ENCODE measurements at regions not wholly inside any gene's neighbourhood (a gene's known extent, or its start where the extent isn't known, plus 50 kb on each side); places are given as distances from the start of the nearest gene placed in this dataset.

DNA sequence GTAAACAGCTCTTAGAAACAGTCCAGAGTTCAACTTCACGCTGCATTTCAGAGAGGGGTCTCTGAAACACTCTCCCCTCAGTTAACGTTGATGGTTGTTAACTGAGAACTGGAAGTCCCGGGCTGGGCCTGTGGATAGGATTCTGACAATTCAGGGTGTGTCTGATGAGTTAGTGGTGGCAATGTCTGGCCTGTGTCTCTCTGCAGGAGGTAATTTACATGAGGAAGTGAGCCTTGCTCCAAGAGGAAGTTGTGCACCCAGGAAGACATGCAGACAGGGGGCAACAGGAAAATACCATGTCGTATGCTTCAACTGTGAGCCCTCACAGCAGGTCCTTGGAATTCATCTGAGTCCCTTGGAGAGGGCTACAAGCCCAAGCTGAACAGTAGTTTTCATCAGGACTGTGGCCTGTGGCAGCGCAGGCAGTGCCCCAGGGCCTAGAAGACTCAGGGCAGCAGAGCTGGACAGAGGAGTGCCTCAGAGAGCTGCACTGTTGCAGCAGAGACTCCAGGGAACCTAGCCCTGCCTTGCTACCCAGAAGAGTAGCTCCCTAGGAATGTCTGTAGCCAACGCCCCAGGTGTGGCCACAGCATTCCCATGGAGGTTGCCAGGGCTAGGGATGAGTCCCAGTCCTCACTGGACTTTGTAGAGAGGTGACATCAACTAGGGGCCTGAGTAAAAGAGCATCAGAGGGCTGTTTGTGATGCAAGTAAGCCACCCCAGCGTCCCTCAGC lies 104.6 kb upstream of the SELENOK start:
- ATAC-seq (replicated peaks in 1 of 4) = no peak

DNA sequence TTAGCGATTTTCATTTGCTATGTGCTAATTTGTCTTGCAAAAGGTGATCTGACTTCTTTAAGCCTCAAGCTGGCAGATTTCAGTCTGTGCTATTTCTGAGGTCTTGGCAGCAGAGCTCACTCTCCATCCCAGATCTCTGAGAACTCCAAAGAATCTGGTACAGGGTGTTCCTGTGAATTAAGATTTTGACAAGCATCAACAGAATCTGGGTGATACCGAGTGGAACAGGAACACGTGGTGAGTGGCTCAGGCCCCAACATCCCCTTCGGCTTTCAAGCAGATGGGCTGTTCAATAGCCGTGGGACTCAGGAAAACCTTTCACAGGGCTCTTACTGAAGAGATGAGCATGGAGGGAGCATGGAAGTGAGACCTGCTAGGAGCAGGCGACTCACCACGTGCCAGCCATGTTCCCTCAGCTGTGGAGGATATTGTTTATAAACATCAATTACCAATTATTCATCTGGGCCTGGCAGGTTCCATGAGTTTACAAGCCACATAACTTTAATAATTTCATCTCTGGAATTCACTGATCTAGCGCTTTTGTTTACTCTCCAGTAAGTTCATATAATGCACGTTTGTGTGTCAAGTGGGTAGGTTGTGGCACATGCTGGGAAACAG lies 103.4 kb upstream of the SELENOK start:
- 71% methylated on average over 4 of the region's 9 CpGs for whole genome bisulfite sequencing (ENCODE audit: insufficient coverage)
- Histone ChIP-seq H3K4me1 (ENCODE audit: control insufficient read depth in 1 of 2, extremely low read depth in 1 of 2, insufficient read depth in 2 of 2, low read length in 2 of 2) (no peaks in the 10 kb centered on the region), H3K36me3 (ENCODE audit: control insufficient read depth in 2 of 2, extremely low read depth in 1 of 2, insufficient read depth in 1 of 2, low read length in 1 of 2) (no peaks in the 10 kb centered on the region), H3K9me3 (no peaks in the 10 kb centered on the region), H3K27me3 (replicated peaks in 1 of 2; ENCODE audit: control insufficient read depth in 2 of 2, extremely low read depth in 1 of 2, insufficient read depth in 2 of 2, low read length in 1 of 2) (peaks cover 0 to 14% of the 10 kb centered on the region in 2 experiments), H3K27ac (ENCODE audit: low read length) (no peak overlapping the region), H3K4me3 (ENCODE audit: control insufficient read depth in 1 of 2, extremely low read depth in 1 of 2, low read length in 1 of 2) (no peak overlapping the region)
- Mint-ChIP-seq H3K27me3 (peaks cover 10 to 14% of the 10 kb centered on the region in 2 donors), H3K4me1 (no peaks in the 10 kb centered on the region), H3K27ac (no peak overlapping the region), H3K4me3 (no peak overlapping the region), H3K36me3 (no peaks in the 10 kb centered on the region), H3K9me3 (no peaks in the 10 kb centered on the region)
- ChIA-PET CTCF (no interaction called here), POLR2A (no interaction called here)
- ATAC-seq (replicated peaks in 1 of 4) = no peak
- DNase-seq = no peak

More for the DNA sequence above, 104.6 kb upstream of the SELENOK start:
- H3K36me3 Mint-ChIP-seq = no peaks in the 10 kb centered on the region
- no peaks in the 10 kb centered on the region for H3K4me1 Mint-ChIP-seq
- no peak for DNase-seq
- H3K27ac Mint-ChIP-seq = no peak overlapping the region
- H3K27me3 Mint-ChIP-seq = peaks cover 10 to 14% of the 10 kb centered on the region in 2 donors
- H3K27ac ChIP-seq (ENCODE audit: low read length) = no peak overlapping the region
- no peaks in the 10 kb centered on the region for H3K9me3 Mint-ChIP-seq
- H3K27me3 ChIP-seq (replicated peaks in 1 of 2; ENCODE audit: control insufficient read depth in 2 of 2, extremely low read depth in 1 of 2, insufficient read depth in 2 of 2, low read length in 1 of 2) = peaks cover 0 to 14% of the 10 kb centered on the region in 2 experiments
- no peaks in the 10 kb centered on the region for H3K36me3 ChIP-seq (ENCODE audit: control insufficient read depth in 2 of 2, extremely low read depth in 1 of 2, insufficient read depth in 1 of 2, low read length in 1 of 2)
- H3K4me3 Mint-ChIP-seq = no peak overlapping the region
- POLR2A ChIA-PET = no interaction called here
- CTCF ChIA-PET = no interaction called here
- H3K4me1 ChIP-seq (ENCODE audit: control insufficient read depth in 1 of 2, extremely low read depth in 1 of 2, insufficient read depth in 2 of 2, low read length in 2 of 2) = no peaks in the 10 kb centered on the region
- no peaks in the 10 kb centered on the region for H3K9me3 ChIP-seq
- 57% methylated on average over 4 of the region's 7 CpGs for WGBS (ENCODE audit: insufficient coverage)
- no peak overlapping the region for H3K4me3 ChIP-seq (ENCODE audit: control insufficient read depth in 1 of 2, extremely low read depth in 1 of 2, low read length in 1 of 2)

DNA sequence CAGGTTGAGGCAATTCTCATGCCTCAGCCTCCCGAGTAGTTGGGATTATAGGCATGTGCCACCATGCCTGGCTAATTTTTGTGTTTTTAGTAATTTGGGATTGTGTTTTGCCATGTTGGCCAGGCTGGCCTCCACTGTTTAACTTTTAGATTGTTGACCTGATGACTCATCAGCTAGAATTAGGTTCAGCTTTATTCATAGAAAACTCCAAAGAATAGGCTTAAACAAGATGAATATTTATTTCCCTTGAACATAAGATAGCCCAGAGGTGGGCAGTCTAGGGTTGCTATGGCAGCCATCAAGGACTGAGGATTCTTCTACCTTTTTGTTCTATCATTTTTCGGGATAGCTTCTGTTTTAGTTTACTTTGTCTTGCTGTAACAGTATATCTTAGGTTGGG lies 99.6 kb upstream of the SELENOK start:
- Histone ChIP-seq H3K36me3 (ENCODE audit: control insufficient read depth in 2 of 2, extremely low read depth in 1 of 2, insufficient read depth in 1 of 2, low read length in 1 of 2) (no peaks in the 10 kb centered on the region), H3K27ac (ENCODE audit: low read length) (no peak overlapping the region), H3K4me3 (ENCODE audit: control insufficient read depth in 1 of 2, extremely low read depth in 1 of 2, low read length in 1 of 2) (no peak overlapping the region), H3K4me1 (ENCODE audit: control insufficient read depth in 1 of 2, extremely low read depth in 1 of 2, insufficient read depth in 2 of 2, low read length in 2 of 2) (no peaks in the 10 kb centered on the region), H3K9me3 (no peaks in the 10 kb centered on the region), H3K27me3 (replicated peaks in 1 of 2; ENCODE audit: control insufficient read depth in 2 of 2, extremely low read depth in 1 of 2, insufficient read depth in 2 of 2, low read length in 1 of 2) (peaks cover 0 to 7% of the 10 kb centered on the region in 2 experiments)
- Mint-ChIP-seq H3K4me3 (no peak overlapping the region), H3K27me3 (peaks cover 4 to 5% of the 10 kb centered on the region in 2 donors), H3K27ac (no peak overlapping the region), H3K36me3 (no peaks in the 10 kb centered on the region), H3K4me1 (no peaks in the 10 kb centered on the region), H3K9me3 (no peaks in the 10 kb centered on the region)
- ChIA-PET CTCF (no interaction called here), POLR2A (no interaction called here)
- ATAC-seq (replicated peaks in 1 of 4) (no peak), DNase-seq (no peak)
- no CpG with 5 or more reads among the region's 2 CpGs for WGBS (ENCODE audit: insufficient coverage)

DNA sequence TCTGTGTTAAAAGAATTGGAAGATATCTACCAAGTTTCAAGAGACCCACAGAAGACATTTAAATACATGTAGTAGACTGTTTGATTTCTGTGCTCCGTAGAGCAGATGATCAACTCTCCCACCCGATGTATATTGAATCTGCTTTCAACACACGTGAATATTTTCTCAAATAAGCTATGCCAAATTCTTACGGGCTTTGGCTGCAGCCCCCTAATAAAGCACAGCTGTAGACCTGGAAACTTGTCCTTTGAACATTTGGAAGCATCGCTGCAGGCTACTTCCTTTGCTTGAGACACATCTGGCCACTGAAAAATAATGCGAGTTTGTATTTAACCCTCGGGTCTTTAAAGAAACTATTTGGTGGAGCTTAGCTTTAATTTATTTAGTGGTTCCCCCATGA lies 98.3 kb upstream of the SELENOK start:
- Histone ChIP-seq H3K9me3 (no peaks in the 10 kb centered on the region), H3K4me1 (ENCODE audit: control insufficient read depth in 1 of 2, extremely low read depth in 1 of 2, insufficient read depth in 2 of 2, low read length in 2 of 2) (no peaks in the 10 kb centered on the region), H3K4me3 (ENCODE audit: control insufficient read depth in 1 of 2, extremely low read depth in 1 of 2, low read length in 1 of 2) (no peak overlapping the region), H3K27me3 (replicated peaks in 1 of 2; ENCODE audit: control insufficient read depth in 2 of 2, extremely low read depth in 1 of 2, insufficient read depth in 2 of 2, low read length in 1 of 2) (peaks cover 0 to 3% of the 10 kb centered on the region in 2 experiments), H3K36me3 (ENCODE audit: control insufficient read depth in 2 of 2, extremely low read depth in 1 of 2, insufficient read depth in 1 of 2, low read length in 1 of 2) (no peaks in the 10 kb centered on the region), H3K27ac (ENCODE audit: low read length) (no peak overlapping the region)
- no peak overlapping the region for H3K27ac Mint-ChIP-seq
- POLR2A ChIA-PET = no interaction called here
- 69% methylated on average over 2 of the region's 7 CpGs for WGBS (ENCODE audit: insufficient coverage)
- H3K27me3 Mint-ChIP-seq = peaks cover 5 to 10% of the 10 kb centered on the region in 2 donors
- no peaks in the 10 kb centered on the region for H3K9me3 Mint-ChIP-seq
- H3K4me1 Mint-ChIP-seq = no peaks in the 10 kb centered on the region
- no peak for ATAC-seq (replicated peaks in 1 of 4)
- no peak for DNase-seq
- CTCF ChIA-PET = no interaction called here
- H3K36me3 Mint-ChIP-seq = no peaks in the 10 kb centered on the region
- H3K4me3 Mint-ChIP-seq = no peak overlapping the region

DNA sequence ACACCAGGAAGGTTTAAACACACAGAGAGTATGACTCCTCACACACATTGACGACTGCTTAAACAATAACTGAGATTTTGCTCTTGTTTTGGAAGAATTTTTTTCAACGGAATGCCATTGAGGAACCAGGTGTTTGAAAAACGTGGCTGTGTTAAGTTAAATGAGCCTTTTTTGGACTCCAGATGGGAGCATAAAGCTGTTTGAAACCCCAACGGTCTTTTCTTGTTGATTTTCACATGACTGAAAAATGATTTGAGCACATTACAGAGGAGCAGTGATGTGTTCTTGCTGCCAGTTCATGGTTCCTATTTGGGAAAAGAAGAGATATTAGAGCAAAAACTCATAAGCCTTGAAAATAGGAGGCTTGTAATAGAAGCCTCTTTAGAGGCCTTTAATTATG lies 97.8 kb upstream of the SELENOK start:
- no peaks in the 10 kb centered on the region for H3K9me3 ChIP-seq
- peaks cover 0 to 3% of the 10 kb centered on the region in 2 experiments for H3K27me3 ChIP-seq (replicated peaks in 1 of 2; ENCODE audit: control insufficient read depth in 2 of 2, extremely low read depth in 1 of 2, insufficient read depth in 2 of 2, low read length in 1 of 2)
- no peak overlapping the region for H3K27ac ChIP-seq (ENCODE audit: low read length)
- ChIA-PET CTCF (no interaction called here), POLR2A (no interaction called here)
- no peaks in the 10 kb centered on the region for H3K36me3 ChIP-seq (ENCODE audit: control insufficient read depth in 2 of 2, extremely low read depth in 1 of 2, insufficient read depth in 1 of 2, low read length in 1 of 2)
- 60% methylated on average over 3 of the region's 4 CpGs for WGBS (ENCODE audit: insufficient coverage)
- H3K27me3 Mint-ChIP-seq = peaks cover 5 to 12% of the 10 kb centered on the region in 2 donors
- no peaks in the 10 kb centered on the region for H3K4me1 ChIP-seq (ENCODE audit: control insufficient read depth in 1 of 2, extremely low read depth in 1 of 2, insufficient read depth in 2 of 2, low read length in 2 of 2)
- ATAC-seq (replicated peaks in 1 of 4) (no peak), DNase-seq (no peak)
- H3K36me3 Mint-ChIP-seq = no peaks in the 10 kb centered on the region
- peaks cover 1 to 2% (median 2%) of the 10 kb centered on the region in 3 donors for H3K9me3 Mint-ChIP-seq
- no peak overlapping the region for H3K4me3 Mint-ChIP-seq
- H3K4me3 ChIP-seq (ENCODE audit: control insufficient read depth in 1 of 2, extremely low read depth in 1 of 2, low read length in 1 of 2) = no peak overlapping the region
- H3K4me1 Mint-ChIP-seq = no peaks in the 10 kb centered on the region
- H3K27ac Mint-ChIP-seq = no peak overlapping the region

DNA sequence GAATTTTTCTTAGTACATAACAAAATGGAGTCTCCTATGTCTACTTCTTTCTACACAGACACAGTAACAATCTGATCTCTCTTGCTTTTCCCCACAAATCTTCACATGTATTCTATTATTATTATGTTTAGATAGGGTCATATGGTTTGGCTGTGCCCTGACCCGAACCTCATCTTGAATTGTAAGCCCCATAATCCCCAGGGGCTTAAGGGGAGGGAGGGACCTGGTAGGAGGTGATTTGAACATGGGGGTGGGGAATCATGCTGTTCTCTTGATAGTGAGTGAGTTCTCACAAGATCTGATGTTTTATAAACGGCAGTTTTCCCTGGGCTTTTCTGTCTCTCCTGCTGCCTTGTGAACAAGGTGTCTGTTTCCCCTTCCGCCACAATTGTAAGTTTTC lies 86.7 kb upstream of the SELENOK start:
- H3K9me3 ChIP-seq = no peaks in the 10 kb centered on the region
- H3K27ac ChIP-seq (ENCODE audit: low read length) = no peak overlapping the region
- peaks cover 12 to 33% (median 17%) of the 10 kb centered on the region in 3 donors for H3K9me3 Mint-ChIP-seq
- no peak overlapping the region for H3K4me3 ChIP-seq (ENCODE audit: control insufficient read depth in 1 of 2, extremely low read depth in 1 of 2, low read length in 1 of 2)
- H3K36me3 ChIP-seq (ENCODE audit: control insufficient read depth in 2 of 2, extremely low read depth in 1 of 2, insufficient read depth in 1 of 2, low read length in 1 of 2) = no peaks in the 10 kb centered on the region
- no peaks in the 10 kb centered on the region for H3K36me3 Mint-ChIP-seq
- peaks cover 7 to 17% of the 10 kb centered on the region in 2 donors for H3K27me3 Mint-ChIP-seq
- H3K4me1 ChIP-seq (ENCODE audit: control insufficient read depth in 1 of 2, extremely low read depth in 1 of 2, insufficient read depth in 2 of 2, low read length in 2 of 2) = no peaks in the 10 kb centered on the region
- DNase-seq (no peak), ATAC-seq (replicated peaks in 1 of 4) (no peak)
- no peak overlapping the region for H3K4me3 Mint-ChIP-seq
- WGBS (ENCODE audit: insufficient coverage) = no CpG with 5 or more reads among the region's 3 CpGs
- no peaks in the 10 kb centered on the region for H3K4me1 Mint-ChIP-seq
- CTCF ChIA-PET = no interaction called here
- no peak overlapping the region for H3K27ac Mint-ChIP-seq
- POLR2A ChIA-PET = no interaction called here
- peaks cover 0 to 4% of the 10 kb centered on the region in 2 experiments for H3K27me3 ChIP-seq (replicated peaks in 1 of 2; ENCODE audit: control insufficient read depth in 2 of 2, extremely low read depth in 1 of 2, insufficient read depth in 2 of 2, low read length in 1 of 2)

All from T-cell (primary cell).